ENCODE measurements at regions not wholly inside any gene's neighbourhood (a gene's known extent, or its start where the extent isn't known, plus 50 kb on each side); places are given as distances from the start of the nearest gene placed in this dataset.

DNA sequence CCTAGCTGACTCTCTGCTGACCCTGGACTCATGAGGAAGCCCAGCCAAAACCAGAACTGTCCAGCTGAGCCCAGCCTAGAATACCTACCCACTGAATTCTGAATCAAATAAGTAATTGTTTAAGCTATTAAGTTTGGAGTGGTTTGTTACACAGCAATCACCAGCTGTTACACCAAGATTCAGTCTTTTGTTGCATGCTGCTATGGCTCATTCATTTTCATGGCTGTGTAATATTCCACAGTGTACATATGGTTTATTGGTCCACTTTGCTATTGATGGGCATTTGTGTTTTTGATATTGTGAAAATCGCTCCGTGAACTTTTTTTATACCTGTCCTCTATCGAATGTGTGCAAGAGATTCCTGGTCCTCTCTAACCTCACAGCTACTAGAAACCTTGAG, 156.4 kb downstream of the FGF18 start:
- TF ChIP-seq EZH2 (IDR thresholded peaks at IDR 0.05; ENCODE audit: insufficient read depth, poor library complexity, severe bottlenecking) (no peak), EZH2phosphoT487 (IDR thresholded peaks at IDR 0.05; ENCODE audit: insufficient read depth, low read depth) (no peak)

Data from GM23248 (cell line).